HG02852 (cell line): ENCODE measurements at regions not wholly inside any gene's neighbourhood (a gene's known extent, or its start where the extent isn't known, plus 50 kb on each side); places are given as distances from the start of the nearest gene placed in this dataset.

Experiments used
- ATAC-seq: cut with Tn5 transposase; IDR thresholded peaks from one replicate; pipeline ENCODE4 v1.9.1; 2021; ENCODE audit warnings: mild to moderate bottlenecking, moderate library complexity; ENCODE audit not compliant: unreplicated experiment

DNA sequence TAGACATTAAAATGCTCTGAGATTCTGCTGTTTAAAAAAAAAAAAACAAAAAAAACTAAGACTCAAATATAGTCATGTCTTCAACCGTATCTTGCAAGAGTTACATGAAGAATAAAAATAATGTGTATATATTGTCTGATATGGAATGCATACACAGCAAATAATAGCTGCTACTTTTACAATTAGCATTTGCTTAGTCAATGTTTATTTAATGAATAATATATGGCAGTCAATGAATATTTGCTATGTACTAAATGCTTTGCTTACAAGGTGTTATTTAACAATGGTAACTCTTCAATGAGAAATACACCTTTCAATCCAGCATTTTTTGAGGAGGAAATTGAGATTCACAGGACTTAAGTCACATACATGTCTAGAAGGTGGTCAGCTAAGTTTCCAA is 718.8 kb upstream of the SOX9 start:
- ATAC-seq: no peak

DNA sequence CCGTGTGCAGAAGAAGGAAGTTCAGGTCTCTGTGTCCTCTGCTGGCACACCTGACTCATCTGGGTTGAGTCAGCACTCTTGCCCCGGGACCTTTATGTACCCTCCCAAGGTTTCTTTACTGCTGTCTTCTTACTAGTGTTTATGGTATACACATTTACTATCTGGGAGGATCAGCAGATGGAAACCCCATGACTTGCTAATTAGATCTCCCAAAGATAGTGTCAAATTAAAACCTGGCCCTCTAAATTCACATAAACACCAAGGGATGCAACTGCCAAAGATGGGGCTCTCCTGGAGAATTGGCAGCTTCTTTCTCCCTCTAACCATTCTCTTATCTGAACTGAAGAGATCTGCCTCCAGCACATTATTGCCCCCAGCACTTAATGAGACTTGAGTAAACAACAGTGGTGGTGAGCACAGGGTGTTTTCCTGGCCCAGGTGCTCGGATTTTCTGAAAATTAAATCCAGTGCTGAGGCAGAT is 718.1 kb upstream of the SOX9 start:
- no peak for ATAC-seq

DNA sequence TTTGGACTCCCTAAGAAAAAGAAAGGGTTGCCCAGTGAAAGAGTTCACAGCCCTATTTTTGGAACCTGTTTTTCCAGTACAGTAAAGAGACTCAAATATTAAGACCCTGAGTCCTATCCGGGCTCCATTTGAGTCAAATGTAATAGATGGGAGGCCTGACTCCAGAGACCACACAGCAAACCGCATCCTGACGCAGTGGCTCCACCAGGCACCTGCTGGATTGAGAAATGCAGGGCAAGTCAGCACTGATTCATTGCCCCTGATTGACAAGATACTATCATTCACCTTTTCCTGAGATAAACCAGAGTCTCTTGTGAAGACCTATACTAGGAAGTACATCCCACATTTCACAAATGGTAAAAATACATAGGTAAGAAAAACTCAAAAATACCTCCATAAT is 715.7 kb upstream of the SOX9 start:
- no peak for ATAC-seq

DNA sequence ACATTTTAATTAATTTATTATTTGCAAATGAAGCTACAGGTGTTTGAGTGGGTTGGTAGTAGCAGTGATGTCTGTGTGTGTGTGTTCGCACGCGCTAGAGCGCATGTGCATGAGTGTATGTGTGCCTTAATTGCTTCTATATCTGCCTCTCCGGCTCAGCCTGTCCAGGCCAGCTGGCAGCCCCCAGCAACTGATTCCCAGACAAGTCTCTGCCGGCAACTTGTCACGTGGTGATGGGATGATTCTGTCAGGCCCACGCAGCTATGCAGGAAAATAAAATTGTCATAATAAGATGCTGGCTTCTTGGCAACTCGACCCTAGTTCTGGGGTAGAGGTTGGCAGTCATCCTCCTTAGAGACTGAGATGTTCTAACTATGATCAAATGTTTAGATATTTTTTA is 712.8 kb upstream of the SOX9 start:
- ATAC-seq: no peak

DNA sequence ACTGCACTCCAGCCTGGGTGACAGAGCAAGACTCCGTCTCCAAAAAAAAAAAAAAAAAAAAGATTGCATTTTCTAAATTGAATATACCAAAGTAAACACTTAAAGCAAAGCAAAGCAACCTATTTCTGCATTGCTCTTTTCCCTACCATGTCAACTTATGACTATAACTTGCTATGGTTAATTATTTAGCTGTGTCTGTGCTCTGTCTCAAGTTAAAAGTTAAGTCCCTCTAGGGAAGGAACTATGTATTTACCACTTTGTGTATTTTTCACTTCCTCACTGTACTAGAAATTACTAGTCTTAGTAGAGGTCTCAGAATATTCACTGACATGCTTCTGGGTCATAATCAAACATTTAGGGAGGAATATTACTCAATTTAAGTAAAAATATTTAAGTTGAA is 711.7 kb upstream of the SOX9 start:
- no peak for ATAC-seq

DNA sequence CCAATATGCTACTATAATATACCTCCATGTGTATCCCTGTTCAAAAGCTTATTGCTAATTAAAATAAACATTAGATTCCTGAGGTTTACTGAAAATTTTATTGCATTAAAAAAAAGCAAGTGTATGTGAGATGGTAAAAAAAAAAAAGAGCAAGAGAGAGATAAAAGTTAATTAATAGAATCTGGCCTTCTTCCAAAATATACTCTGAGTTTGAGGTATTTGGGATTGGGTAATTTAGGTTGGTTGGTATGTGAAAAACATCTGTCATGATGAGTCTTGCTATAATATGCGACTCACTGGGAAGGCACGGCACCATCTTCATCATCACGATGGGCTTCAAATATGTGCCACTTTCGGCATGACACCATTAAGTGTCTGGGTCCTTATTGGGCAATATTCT is 711.1 kb upstream of the SOX9 start:
- no peak for ATAC-seq

DNA sequence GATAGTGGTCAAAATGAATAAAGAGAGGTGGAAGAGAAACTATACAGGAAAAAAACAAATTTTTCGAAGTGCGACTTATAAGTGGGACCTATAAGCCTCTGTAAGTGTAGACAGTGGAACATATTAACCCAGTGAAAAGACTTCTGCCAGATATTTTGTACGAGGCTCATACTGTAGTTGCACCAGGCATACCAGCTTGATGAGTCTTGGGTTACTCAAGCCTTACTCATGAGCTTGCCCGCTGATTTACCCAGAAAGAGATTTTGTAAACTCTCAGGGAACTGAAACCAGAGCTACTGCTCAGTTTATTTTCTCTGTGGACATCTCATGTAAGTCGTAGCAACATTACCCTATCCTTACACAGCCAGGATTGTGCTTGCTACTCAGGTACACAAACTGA is 708.0 kb upstream of the SOX9 start:
- no peak for ATAC-seq

DNA sequence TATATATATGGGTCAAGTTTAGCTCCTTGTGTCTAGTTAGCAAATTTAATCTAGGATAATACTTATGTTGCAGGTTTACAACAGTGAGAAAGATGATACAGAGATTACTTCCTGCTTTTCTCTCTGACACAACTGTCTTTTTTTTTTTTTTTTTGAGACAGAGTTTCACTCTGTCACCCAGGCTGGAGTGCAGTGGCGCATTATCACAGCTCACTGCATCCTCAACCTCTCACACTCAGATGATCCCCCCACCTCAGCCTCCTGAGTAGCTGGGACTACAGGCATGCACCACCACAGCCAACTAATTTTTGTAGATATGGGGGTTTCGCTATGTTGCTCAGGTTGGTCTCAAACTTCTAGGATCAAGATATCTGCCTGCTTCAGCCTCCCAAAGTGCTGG is 706.9 kb upstream of the SOX9 start:
- no peak for ATAC-seq

DNA sequence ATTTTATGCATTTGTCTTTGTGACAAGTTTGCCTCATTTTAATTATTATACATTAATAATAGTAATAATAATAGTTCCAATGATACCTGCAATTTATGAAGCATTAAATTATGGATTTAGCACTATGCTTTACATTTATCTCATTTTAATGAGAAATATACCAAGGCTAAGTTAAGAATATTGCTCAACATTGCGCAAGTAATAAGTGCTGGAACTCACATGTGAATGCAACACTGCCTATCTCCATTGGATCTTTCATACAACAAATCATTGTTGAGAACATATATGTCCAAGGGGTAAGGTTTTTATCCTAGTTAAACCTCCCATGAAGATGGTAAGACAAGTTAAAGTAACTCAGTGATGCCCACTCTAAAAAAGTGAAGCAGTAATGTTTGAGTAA is 703.7 kb upstream of the SOX9 start:
- ATAC-seq: no peak

DNA sequence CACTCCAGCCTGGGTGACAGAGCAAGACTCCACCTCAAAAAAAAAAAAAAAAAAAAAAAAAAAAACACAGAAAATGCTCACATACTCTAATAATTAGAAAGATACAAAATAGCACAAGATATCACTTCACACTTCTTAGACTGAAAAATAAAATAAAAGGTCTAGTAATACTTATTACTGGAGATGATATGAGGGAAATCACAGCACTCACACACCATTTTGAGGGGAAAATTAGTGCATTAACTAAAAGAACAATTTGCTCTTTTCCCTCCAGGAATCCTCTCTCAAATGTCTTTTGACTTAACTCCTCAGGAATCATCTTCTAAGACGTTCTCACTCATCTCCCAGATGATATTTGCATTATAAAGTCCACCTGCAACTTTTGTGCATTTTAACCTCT is 697.9 kb upstream of the SOX9 start:
- no peak for ATAC-seq

DNA sequence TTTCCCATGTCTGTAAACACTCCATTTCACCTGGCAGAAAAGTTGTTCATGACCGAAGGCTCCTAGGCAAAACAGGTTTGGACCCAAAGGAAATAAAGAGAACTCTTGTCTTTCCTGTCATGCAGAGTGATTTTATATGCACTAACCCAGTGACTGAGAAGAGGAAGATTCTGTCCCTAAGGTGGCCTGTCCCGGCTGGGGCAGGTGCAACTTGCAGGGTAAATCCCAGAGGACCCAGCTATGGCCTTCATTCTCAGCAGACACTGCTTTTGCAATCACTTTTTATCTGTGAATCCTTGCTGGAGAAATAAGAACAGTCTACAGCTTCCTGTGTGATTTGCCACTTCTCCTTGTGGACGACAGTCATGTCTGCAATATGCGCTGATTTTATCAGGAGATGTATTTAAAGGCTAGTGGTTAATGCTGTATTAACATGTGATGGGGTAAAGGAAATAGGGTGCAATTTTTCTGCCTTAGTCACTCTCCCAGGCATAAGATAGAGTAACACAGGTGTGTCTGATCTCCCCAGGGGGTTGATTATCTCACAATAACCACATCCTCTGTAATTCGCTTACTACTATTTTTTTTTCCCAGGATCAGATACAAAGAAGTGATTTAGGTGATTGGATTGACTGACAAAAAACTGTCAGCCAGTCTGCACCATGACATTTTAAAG is 696.8 kb upstream of the SOX9 start:
- ATAC-seq: no peak

DNA sequence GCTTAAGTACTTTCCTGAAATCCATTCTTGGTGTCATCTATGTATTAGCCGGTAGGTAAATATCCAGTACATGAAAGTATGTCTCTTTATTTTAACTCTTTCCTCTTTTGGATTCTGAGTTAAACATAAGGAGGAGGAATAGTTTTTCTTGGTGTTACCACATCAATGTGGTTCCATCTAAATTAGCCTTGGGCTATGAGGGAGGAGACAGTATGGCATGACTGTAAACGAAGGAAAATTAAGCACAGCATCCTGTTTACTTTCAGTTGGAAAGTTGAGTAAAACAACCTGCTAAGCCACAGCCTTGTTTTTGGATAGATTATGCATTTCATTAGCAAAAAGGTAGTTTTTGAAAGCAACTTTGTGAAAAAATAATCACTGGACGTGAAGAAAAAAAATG is 693.0 kb upstream of the SOX9 start:
- ATAC-seq: no peak

DNA sequence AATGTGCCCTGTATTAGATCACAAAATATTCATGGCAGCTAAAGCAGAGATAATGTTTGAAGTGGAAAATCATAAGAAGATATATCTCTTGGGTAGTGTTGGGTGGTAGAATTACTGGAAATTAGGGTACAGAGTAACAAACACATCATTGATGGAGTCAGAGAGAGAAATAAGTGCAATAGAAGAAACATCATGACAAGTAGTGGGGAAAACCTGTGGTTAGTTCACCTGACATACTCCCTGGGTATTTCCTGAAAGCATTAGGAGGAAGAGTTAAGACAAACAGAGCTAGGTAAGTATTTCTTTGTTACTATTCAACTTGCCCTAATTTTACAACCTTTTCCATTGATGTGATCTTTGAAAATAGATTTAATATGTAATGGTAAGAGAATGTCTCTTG is 691.9 kb upstream of the SOX9 start:
- ATAC-seq: no peak

DNA sequence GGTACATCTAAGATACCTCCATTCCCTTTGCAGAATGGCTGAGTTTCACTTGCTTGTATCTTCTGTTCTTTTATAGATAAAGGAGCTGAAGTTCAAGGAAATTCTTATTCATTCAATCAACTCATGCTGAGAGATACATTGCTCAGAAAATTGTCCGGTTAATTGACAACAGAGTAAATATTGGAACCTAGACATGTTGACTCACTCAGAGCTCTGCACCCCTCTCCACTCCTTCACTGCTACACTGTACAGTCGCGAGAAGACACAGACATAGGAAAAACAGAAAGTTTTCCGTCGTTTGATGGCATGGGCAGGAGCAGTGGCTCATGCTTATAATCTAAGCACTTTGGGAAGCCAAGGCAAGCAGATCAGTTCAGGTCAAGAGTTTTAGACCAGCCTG is 690.5 kb upstream of the SOX9 start:
- no peak for ATAC-seq

DNA sequence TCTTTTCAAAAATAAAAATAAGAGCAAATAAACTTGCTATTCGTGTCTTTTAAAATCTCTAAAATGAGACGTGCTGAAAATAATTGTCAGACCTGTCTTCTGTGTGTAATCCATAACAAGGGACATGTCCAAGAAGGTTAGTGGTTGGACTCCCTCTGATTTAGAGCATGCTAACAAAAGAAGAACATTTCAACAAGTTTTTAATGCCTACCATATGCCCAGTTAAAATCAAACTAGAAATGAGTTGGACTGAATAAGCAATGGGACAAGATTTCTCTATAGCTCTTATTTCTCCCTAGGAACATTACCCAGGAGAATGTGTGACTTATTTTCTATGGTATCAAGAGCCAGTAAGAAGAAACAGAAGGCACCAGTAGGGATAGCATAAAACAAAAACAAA is 689.7 kb upstream of the SOX9 start:
- ATAC-seq: no peak

DNA sequence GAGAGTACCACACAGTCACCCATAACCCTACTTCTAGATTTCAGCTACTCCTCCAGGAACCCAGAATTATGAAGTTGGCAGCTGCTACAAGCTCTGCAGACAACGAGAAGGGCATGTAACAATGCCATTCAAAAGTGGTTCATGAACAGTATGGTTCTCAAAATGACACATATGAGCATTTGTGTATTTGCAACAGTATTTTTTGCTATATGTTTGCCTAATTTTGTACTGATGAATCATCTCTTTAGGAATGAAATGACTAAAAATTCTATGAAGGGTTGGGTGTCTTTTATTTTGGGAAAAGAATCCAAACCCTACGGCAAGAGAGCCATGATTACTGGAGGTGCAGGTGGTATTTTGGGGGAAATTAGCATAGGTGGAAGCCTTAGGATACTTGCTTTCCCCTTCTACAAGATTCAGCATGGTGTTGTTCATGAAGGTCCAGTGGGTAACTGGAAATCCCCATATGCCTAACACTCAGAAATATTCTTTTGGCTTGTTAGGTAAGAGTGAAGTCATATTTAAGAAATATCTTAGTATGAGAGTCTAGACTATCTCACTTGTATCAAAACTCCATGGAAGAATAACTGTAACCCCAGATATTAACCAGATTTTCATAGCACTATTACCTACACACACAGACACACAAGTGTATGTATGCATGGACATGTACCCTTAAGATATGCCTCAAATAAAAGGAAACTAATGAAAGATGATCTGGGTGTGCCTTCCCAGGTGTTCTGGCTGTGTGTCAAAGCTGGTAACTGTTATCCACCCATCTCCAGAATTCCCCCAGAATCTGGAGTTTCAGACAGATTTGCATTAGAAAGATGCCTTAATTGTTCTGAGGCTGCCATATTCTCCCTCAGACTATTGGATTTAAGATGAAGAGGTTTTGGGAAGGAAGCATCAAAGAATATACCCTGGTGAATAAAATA is 688.2 kb upstream of the SOX9 start:
- no peak for ATAC-seq

DNA sequence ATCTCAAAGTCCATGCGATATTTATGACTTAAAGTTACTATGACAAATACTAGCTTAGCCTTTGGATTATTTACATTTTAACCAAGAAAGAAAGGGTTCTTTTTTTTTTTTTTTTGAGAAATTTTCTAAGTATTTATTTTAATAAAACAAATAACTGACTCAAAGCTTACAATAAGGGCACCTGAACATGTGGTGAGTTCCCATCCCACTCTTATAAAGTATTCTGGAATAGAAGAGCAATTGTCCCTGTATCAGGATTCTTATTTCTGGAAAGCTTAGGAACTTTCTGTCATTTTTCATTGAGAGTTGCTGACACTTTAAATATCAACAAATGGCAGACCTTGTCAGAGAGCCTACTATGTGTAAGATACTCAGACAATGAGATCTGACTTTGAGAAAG is 686.1 kb upstream of the SOX9 start:
- ATAC-seq: no peak

DNA sequence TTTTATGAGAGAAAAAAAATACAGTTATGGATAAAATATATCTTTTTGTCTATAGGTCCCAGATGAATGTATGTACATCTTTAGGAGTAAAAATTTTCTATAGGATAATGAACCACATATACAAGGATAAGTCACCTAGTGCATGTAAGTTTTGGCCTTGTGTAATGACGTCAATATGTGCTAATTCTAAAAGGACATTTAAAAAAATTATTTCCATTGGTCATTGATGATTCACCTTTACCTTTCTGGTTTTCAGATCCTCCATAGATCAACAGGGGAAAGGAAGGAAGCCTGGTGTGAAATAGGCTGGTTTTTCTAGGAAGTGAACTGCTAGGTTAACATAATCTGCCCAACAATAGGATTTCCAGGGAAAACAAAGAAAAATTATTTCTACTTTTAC is 684.3 kb upstream of the SOX9 start:
- no peak for ATAC-seq

DNA sequence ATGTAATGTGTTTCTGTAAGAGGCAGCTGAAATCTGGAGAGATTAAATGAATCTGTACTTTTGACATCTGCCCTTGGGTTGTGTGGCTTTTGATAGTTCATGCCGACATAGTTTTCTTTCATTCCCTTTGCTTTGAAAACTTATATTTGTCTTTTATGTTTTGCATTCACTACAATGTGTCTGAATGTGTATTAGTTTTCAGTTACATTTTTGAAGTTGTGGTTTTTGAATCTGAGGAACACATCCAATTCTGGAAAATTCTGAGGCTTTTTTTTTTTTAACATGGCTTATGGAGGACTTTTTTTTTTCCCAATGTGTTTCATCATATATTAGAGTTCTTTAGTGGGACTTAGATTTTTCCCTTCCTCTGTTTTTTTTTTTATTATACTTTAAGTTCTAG is 683.7 kb upstream of the SOX9 start:
- no peak for ATAC-seq

DNA sequence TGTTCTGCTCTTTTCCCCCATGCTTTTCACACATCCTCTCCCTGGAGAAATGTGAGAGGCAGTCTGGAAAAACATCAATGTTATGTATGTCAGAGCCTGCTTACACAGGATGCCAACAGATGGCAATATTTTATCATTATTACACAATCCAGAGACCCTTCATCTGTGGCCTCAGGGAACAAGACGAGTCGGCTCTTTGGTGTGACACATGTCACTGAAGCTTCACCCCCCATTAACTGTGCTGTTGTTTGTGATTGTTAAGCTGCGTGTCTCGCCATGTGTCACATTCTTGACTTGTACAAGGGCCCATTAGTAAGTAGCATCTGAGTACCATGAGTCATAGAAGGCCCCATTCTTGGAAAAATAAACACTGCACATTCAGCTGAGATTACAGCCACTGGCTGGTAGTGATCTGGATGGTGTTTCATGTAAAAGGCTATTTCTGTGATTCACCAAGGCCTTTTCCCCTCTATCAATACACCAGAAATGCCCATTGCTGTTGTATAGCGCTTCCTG is 682.1 kb upstream of the SOX9 start:
- no peak for ATAC-seq

DNA sequence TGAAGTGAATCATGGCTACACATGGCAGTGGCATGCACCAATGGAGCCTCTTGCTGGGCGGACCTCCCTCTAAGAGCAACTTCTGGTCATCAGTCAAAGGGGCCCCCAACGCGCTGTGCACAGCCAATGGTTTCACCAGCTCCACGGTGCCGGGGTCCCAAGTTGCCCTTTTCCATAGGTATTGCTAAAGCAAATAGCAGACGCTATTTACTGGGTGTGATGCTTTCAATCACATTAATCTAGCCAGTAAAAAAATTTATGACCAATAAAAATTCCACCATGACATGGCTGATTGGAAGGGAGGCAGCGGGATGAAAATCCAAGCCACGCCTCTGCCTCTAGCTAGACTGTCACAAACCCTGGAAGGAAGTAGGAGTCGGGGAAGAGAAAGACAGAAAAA is 680.3 kb upstream of the SOX9 start:
- no peak for ATAC-seq

DNA sequence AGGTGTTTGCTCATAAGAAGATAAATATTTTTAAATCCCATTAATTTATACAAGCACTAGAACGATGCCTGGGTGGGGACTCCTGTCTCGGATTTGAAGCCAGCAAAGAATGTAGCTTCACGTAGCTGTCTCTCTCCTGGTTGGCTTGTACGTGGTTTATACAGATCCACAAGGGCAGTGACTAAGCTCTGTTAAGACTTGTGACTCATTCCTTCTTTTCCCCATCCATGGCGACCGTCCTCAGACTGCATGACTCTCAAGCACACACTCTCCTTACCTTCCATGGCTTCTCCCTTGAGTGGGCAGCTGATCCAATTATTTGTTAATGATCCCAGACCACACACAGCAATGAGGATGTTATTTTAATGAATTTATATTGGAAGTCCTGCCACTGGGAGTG is 679.7 kb upstream of the SOX9 start:
- no peak for ATAC-seq
